SK-MEL-5 (cell line): ENCODE measurements at regions not wholly inside any gene's neighbourhood (a gene's known extent, or its start where the extent isn't known, plus 50 kb on each side); places are given as distances from the start of the nearest gene placed in this dataset.
"Not testable (repeated sequence)": the region's sequence is repeated elsewhere in the genome, so short reads cannot be mapped to it uniquely, and the experiment has no call there.

ENCODE experiments used
- DNase-seq: peaks from one replicate; pipeline ENCODE4 v3.0.0-alpha.2; 2016; ENCODE audit warnings: low read depth, low spot score
- in situ Hi-C: cut with HindIII; loops from 2 replicates; pipeline ENCODE4 v1.10.0; 2016; ENCODE audit warnings: low sequenced_read_pairs, high pct_unique_total_duplicates, low pct_unique_long_range_greater_than_20kb

- DNase-seq: no peak
- in situ Hi-C loops: no loop called here
These were observed 286.3 kb upstream of the CELF2 start for GRCh38 chr10:10731366-10731765.

- DNase-seq: no peak
- in situ Hi-C loops: no loop called here
These were observed 283.2 kb upstream of the CELF2 start for GRCh38 chr10:10734356-10735064.

- no peak for DNase-seq
- in situ Hi-C loops: no loop called here
These were observed 272.4 kb upstream of the CELF2 start for GRCh38 chr10:10745291-10745690.

- in situ Hi-C loops: no loop called here
- DNase-seq: no peak
These were observed 262.2 kb upstream of the CELF2 start for GRCh38 chr10:10755490-10755889.

GRCh38 chr10:10758306-10758705 lies 259.4 kb upstream of the CELF2 start:
- in situ Hi-C loops: no loop called here
- no peak for DNase-seq

- DNase-seq, in situ Hi-C loops: not testable (repeated sequence)
These were observed 257.9 kb upstream of the CELF2 start for GRCh38 chr10:10759806-10760205.

GRCh38 chr10:10765017-10765416 lies 252.7 kb upstream of the CELF2 start:
- no peak for DNase-seq
- in situ Hi-C loops: no loop called here

- DNase-seq: no peak
- in situ Hi-C loops: no loop called here
These were observed 245.3 kb upstream of the CELF2 start for GRCh38 chr10:10772411-10772810.

- DNase-seq: no peak
These were observed 244.7 kb upstream of the CELF2 start for GRCh38 chr10:10772874-10773508.

GRCh38 chr10:10774416-10774815 lies 243.3 kb upstream of the CELF2 start:
- in situ Hi-C loops: no loop called here

More at GRCh38 chr10:10772874-10773508, 244.7 kb upstream of the CELF2 start:
- in situ Hi-C loops: no loop called here

GRCh38 chr10:10776363-10776762 lies 241.3 kb upstream of the CELF2 start:
- in situ Hi-C loops: no loop called here
- DNase-seq: no peak

More at GRCh38 chr10:10774416-10774815, 243.3 kb upstream of the CELF2 start:
- DNase-seq: no peak

- no peak for DNase-seq
- in situ Hi-C loops: no loop called here
These were observed 240.4 kb upstream of the CELF2 start for GRCh38 chr10:10777279-10777678.

- DNase-seq: no peak
- in situ Hi-C loops: no loop called here
These were observed 239.9 kb upstream of the CELF2 start for GRCh38 chr10:10777723-10778122.

- in situ Hi-C loops: no loop called here
These were observed 238.7 kb upstream of the CELF2 start for GRCh38 chr10:10778959-10779358.

GRCh38 chr10:10779511-10779910 lies 238.2 kb upstream of the CELF2 start:
- DNase-seq: no peak
- in situ Hi-C loops: no loop called here

More at GRCh38 chr10:10778959-10779358, 238.7 kb upstream of the CELF2 start:
- DNase-seq: no peak

- in situ Hi-C loops: no loop called here
- no peak for DNase-seq
These were observed 236.9 kb upstream of the CELF2 start for GRCh38 chr10:10780746-10781145.

- no peak for DNase-seq
- in situ Hi-C loops: no loop called here
These were observed 235.1 kb upstream of the CELF2 start for GRCh38 chr10:10782603-10783002.

GRCh38 chr10:10785627-10786026 lies 232.0 kb upstream of the CELF2 start:
- DNase-seq: no peak
- in situ Hi-C loops: no loop called here
